ENCODE measurements at regions not wholly inside any gene's neighbourhood (a gene's known extent, or its start where the extent isn't known, plus 50 kb on each side); places are given as distances from the start of the nearest gene placed in this dataset.
"Not testable (repeated sequence)": the region's sequence is repeated elsewhere in the genome, so short reads cannot be mapped to it uniquely, and the experiment has no call there.

DNA sequence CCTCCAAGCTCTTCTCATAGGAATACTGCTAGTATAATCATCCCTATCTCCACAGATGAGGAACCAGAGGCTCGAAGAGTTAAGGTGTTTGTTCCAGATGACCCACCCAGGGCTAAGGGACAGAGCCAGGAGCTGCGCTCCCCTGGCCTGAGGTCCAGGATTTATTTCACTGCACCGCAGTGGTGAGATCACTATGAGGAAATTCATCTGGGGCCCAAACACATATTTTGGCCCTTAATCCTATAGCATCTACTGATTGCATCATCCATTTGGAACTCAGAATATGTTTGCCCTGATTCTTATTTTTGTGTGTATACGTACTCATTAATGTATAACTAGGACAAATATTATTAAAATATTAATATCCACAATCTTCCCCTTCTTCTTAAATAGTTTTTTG is 100.1 kb upstream of the RBPJ start:
- Mint-ChIP-seq H3K9me3 (no peaks in the 10 kb centered on the region), H3K4me3 (no peak overlapping the region), H3K27me3 (ENCODE audit: low read depth) (no peaks in the 10 kb centered on the region), H3K4me1 (ENCODE audit: low read depth) (peaks cover 2% of the 10 kb centered on the region), H3K36me3 (ENCODE audit: insufficient read depth) (no peaks in the 10 kb centered on the region)
- DNase-seq, result no peak
- no peak for ATAC-seq

DNA sequence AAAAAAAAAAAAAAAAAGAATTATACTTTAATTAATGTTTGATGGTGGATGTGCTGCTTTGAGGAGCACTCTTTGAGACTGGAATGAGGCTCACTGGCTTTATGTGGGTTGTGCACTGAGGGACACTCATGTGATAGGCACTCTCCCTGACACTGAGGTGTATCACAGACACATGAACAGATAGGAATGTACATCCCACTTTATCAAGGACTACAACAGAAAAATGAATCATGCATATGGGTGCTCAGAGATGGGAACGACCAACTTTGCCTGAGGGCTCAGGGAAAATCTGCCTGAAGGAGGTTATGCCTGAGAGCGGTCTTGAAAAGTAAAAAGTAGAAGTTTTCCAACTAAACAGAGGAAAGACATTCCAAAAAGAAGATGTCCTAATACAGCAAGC is 97.7 kb upstream of the RBPJ start:
- H3K27me3 Mint-ChIP-seq (ENCODE audit: low read depth), result no peaks in the 10 kb centered on the region
- no peak for ATAC-seq

DNA sequence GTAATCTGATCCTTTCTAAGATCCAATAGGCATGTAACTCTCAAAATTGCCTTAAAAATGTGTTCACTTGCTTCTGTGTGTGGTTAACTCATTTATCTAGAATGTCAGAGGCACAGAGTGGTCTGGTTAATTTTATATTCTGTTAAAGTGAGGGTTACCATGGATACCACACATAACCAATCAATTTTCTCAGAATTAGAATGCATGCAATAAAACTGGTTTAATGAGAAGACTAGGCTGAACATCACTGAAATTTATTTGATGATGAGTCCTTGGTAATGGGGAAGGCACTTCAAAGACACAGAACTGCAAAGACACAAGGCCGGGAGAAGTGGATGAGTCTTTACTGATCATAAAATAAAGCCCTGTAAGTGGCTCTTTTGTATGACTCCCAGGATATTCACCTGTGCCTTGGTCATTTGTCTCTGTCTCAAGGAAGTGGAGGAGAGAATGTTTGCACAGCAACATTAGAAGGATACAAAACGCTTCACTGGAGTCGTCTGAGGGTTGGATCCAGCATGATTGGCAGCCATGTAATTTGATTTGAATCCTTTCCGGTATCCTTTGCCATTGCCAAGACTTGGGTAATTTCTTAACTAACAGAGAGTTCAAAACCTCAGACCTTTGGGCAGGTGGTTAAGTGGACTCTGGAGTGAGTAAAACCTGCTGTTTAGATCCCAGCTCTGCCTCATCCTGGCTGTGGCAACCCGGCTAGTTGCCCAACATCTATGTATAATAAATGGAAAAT is 94.0 kb upstream of the RBPJ start:
- Mint-ChIP-seq H3K36me3 (ENCODE audit: insufficient read depth) (no peaks in the 10 kb centered on the region), H3K27me3 (ENCODE audit: low read depth) (no peaks in the 10 kb centered on the region), H3K4me3 (no peak overlapping the region), H3K4me1 (ENCODE audit: low read depth) (no peaks in the 10 kb centered on the region), H3K9me3 (no peaks in the 10 kb centered on the region)
- DNase-seq (no peak), ATAC-seq (no peak)

More for the DNA sequence above, 97.7 kb upstream of the RBPJ start:
- DNase-seq, result no peak
- Mint-ChIP-seq H3K4me1 (ENCODE audit: low read depth) (no peaks in the 10 kb centered on the region), H3K36me3 (ENCODE audit: insufficient read depth) (no peaks in the 10 kb centered on the region), H3K4me3 (no peak overlapping the region), H3K9me3 (no peaks in the 10 kb centered on the region)

DNA sequence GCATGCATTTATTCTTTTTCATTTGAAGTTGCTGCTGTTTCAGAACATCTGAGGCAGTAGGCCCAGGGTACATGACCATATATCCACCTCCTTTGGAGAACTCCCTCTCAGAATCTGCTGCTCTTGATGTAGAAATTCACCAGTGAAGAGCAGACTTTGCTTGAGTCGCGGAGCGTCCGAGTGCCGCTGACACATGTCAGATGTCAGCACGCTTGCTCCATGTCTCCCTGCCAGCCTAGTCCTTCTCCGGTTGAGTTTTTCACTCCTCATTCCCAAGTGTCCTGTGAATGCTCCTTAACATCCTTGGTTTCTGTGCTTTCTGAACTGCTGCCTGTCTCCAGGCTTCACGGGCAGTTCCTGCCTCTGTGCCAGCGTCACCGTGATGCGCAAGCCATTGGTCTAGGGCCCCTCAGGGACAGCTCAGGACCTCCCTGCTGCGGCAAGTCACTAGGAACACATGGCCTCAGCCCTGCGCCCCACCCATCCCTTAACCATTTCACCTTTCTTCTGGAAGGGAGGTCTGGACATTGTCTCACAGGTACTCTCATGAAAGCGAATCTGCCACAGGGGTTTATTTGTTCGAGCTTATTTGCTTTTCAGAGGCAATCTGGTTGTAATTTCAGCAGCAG is 93.1 kb upstream of the RBPJ start:
- ATAC-seq, result no peak
- no peaks in the 10 kb centered on the region for H3K36me3 Mint-ChIP-seq (ENCODE audit: insufficient read depth)
- H3K4me3 Mint-ChIP-seq, result no peak overlapping the region
- H3K4me1 Mint-ChIP-seq (ENCODE audit: low read depth), result no peaks in the 10 kb centered on the region
- DNase-seq, result no peak
- no peaks in the 10 kb centered on the region for H3K27me3 Mint-ChIP-seq (ENCODE audit: low read depth)
- no peaks in the 10 kb centered on the region for H3K9me3 Mint-ChIP-seq

DNA sequence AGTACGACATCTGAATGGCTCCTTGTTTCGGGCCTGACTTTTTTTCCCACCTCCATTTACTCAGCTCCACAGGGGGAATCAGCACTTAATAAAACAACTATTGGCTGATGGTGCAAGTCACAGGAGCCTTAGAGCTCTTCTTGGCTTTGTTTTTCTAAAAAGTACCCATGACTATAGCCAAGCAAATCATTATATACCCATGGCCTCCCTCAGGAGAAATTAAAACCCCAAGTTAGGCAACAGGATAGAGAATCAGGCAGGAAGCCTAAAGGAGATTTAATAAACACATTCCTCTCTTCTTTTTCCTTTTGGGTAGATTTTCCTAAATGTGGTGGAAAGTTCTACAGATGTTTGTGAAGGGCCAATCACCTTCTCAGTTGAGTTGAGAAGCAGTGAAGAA is 91.9 kb upstream of the RBPJ start:
- ATAC-seq (no peak), DNase-seq (no peak)
- Mint-ChIP-seq H3K27me3 (ENCODE audit: low read depth) (no peaks in the 10 kb centered on the region), H3K9me3 (no peaks in the 10 kb centered on the region), H3K4me1 (ENCODE audit: low read depth) (peaks cover 10% of the 10 kb centered on the region), H3K4me3 (no peak overlapping the region), H3K36me3 (ENCODE audit: insufficient read depth) (no peaks in the 10 kb centered on the region)

DNA sequence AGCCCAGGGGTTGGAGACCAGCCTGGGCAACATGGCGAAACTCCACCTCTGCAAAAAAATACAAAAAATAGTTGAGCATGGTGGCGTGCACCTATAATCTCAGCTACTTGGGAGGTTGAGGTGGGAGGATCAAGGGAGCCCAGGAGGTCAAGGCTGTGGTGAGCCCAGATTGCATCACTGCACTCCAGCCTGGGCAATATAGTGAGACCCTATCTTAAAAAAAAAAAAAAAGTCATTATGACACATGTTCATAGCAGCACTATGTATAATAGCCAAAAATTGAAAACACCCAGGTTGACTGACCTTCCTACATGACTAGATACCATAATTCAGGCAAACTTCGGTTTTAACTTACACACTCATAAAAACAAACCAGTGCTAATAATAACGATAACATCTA is 90.8 kb upstream of the RBPJ start:
- Mint-ChIP-seq H3K27me3 (ENCODE audit: low read depth) (no peaks in the 10 kb centered on the region), H3K4me1 (ENCODE audit: low read depth) (peaks cover 18% of the 10 kb centered on the region), H3K9me3 (no peaks in the 10 kb centered on the region), H3K4me3 (no peak overlapping the region), H3K36me3 (ENCODE audit: insufficient read depth) (no peaks in the 10 kb centered on the region)
- DNase-seq, result no peak
- ATAC-seq, result no peak

DNA sequence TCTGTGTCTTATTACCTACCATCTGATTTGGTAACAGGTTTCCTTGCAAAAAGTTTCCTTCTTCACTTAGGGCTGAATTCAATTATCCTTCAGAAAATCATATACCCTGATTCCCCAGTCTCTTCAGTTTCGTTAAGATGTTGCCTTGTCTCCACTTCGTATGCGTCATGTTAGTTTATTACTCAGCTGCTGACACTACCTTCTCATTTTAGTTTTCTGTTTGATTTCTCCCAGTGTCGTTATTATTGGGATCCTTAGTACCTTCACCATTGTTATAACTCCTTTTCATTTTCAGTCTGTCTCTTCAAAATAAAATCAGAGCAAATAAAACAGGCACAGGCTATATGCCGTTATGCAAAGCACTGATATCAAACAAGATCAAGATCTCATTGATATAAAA is 87.5 kb upstream of the RBPJ start:
- H3K4me1 Mint-ChIP-seq (ENCODE audit: low read depth), result peaks cover 18% of the 10 kb centered on the region
- peaks cover 2% of the 10 kb centered on the region for H3K27me3 Mint-ChIP-seq (ENCODE audit: low read depth)
- no peaks in the 10 kb centered on the region for H3K9me3 Mint-ChIP-seq
- no peaks in the 10 kb centered on the region for H3K36me3 Mint-ChIP-seq (ENCODE audit: insufficient read depth)
- peak overlapping the region; percentile 20 for H3K4me3 Mint-ChIP-seq
- ATAC-seq (peak; percentile 40 to 61), DNase-seq (no peak)

DNA sequence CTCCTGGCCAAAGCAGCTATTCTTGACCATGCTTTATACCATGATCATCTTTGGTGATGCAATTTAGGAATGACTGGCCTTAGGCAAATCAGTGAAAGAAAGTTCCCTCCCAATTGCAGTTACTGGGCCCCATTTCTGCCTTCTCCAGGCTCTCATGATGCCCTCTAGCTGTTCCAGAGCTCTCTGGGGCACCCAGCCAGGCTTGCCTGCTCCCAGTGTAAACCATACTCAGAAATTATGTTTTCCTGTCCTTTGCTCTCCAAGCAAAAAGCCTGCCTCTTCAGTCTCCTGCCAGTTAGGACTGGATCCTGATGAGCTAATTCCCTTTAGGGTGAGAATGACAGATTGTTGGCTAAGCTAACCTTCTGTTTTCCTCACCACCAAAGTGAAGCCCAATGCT is 85.3 kb upstream of the RBPJ start:
- DNase-seq (no peak), ATAC-seq (no peak)
- H3K27me3 Mint-ChIP-seq (ENCODE audit: low read depth), result peaks cover 2% of the 10 kb centered on the region
- H3K9me3 Mint-ChIP-seq, result no peaks in the 10 kb centered on the region
- no peak overlapping the region for H3K4me3 Mint-ChIP-seq
- H3K36me3 Mint-ChIP-seq (ENCODE audit: insufficient read depth), result no peaks in the 10 kb centered on the region
- peaks cover 18% of the 10 kb centered on the region for H3K4me1 Mint-ChIP-seq (ENCODE audit: low read depth)

DNA sequence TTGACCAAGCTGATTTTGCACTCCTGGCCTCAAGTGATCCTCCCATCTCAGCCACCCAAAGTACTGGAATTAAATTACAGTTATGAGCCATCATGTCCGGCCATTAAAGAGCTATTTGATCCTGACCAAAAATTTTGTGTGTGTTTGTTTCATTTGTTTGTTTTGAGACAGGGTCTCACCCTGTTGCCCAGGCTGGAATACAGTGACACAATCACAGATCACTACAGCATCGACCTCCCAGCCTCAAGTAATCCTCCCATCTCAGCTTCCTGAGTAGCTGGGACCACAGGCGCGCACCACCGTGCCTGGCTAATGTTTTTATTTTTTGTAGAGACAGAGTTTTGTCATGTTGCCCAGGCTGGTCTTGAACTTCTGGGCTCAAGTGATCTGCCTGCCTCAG is 82.9 kb upstream of the RBPJ start:
- DNase-seq (no peak), ATAC-seq (no peak)
- no peak overlapping the region for H3K4me3 Mint-ChIP-seq
- no peaks in the 10 kb centered on the region for H3K9me3 Mint-ChIP-seq
- peaks cover 17% of the 10 kb centered on the region for H3K4me1 Mint-ChIP-seq (ENCODE audit: low read depth)
- H3K36me3 Mint-ChIP-seq (ENCODE audit: insufficient read depth), result no peaks in the 10 kb centered on the region
- H3K27me3 Mint-ChIP-seq (ENCODE audit: low read depth), result peaks cover 2% of the 10 kb centered on the region

DNA sequence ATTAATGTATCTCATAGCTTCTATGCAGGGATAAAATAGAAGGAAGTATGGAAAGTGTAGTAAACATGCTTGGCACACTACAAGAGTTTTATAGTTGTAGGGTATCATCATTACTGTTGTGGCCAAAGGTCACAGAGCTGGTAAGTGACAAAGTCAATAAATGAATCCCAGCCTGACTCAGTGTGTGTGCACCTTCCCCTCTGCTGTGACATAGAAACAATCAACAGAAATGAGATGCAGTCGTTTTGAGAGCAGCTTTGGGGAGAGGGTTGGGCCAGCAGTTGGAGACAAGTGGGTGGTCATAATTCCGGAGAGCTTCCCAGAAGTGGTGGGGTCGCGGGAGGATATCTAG is 82.4 kb upstream of the RBPJ start:
- H3K4me3 Mint-ChIP-seq, result no peak overlapping the region
- ATAC-seq (no peak), DNase-seq (no peak)
- no peaks in the 10 kb centered on the region for H3K36me3 Mint-ChIP-seq (ENCODE audit: insufficient read depth)
- peaks cover 12% of the 10 kb centered on the region for H3K4me1 Mint-ChIP-seq (ENCODE audit: low read depth)
- no peaks in the 10 kb centered on the region for H3K9me3 Mint-ChIP-seq
- H3K27me3 Mint-ChIP-seq (ENCODE audit: low read depth), result peaks cover 2% of the 10 kb centered on the region

DNA sequence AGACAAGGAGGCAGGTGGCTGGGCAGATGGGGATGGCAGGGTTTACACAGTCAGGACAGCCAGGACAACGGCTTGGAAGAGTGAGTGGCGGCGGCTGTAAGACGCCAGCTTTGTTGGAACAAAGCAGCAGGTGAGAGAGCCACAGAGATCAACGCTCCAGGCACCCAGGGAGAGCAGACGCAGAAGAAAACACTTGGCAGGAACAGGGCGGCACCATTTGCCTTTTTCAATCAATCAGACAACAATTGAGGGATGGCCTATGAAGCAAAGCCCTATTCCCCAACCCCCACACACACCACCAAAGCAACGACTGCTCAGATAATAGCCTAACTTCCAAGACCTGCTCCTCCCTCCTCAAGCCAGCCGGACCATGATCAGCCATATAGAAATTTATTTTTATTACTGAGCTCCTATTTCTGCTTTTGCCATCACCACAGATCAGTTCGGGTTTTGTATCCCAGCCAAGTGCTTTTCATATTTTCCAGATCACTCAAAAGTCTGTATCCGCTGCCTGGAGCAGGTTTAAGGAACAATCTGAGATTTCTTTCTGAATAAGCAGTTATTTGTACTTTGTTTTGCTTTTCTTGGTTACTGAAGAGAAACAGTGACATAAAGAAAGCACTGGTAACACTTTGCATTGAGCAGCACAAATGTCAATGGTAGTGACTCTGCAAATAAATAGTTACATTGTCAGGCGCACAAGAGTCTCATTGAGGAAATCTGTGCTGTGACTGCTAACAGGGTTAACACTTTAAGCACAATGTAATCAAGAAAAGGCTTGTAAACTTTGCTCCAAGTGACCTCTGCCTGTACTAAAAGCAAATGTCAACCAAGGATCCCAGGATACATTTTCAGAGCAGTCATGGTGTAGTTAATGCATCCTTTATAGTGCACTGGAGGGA is 81.8 kb upstream of the RBPJ start:
- DNase-seq, result no peak
- Mint-ChIP-seq H3K36me3 (ENCODE audit: insufficient read depth) (no peaks in the 10 kb centered on the region), H3K4me3 (no peak overlapping the region), H3K9me3 (no peaks in the 10 kb centered on the region), H3K4me1 (ENCODE audit: low read depth) (peaks cover 6% of the 10 kb centered on the region), H3K27me3 (ENCODE audit: low read depth) (peaks cover 2% of the 10 kb centered on the region)
- ATAC-seq, result no peak

DNA sequence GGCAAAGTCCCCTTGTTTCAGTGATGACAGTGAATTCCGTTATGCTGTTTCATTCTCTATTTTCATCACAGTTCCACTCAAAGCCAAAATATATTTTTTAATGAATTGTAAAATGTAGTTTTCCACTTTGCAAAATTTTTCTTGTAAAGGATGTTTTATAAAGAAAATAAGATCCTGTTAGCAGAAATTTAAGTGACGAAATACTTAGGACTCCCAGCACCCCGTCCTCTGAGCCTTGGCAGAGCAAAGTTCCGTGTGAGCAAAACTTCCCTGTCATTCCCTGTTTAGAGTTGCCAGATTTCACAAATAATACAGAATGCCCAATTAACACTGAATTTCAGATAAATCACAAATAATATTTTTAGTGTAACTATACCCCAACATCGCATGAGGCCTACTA is 81.0 kb upstream of the RBPJ start:
- Mint-ChIP-seq H3K9me3 (no peaks in the 10 kb centered on the region), H3K4me3 (no peak overlapping the region), H3K36me3 (ENCODE audit: insufficient read depth) (no peaks in the 10 kb centered on the region), H3K4me1 (ENCODE audit: low read depth) (peaks cover 2% of the 10 kb centered on the region), H3K27me3 (ENCODE audit: low read depth) (peaks cover 2% of the 10 kb centered on the region)
- DNase-seq, result no peak
- ATAC-seq, result no peak

DNA sequence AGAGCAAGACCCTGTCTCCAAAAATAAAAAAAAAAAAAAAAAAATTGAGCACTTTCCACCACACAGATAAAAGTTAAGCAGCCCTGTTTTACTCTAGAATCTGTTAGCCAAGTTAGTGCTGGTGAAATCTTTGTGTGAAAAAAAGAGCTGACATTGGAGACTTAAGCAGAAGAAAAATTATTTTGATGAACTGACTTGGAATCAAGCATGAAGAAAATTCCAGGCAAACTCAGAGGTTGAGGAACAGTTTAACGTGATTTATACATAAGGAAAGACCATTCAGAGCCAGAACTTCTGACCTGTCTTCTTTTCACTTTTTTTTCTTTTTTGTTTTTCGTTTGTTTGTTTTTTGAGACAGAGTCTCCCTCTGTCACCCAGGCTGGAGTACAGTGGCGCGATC is 79.6 kb upstream of the RBPJ start:
- ATAC-seq (no peak), DNase-seq (no peak)
- Mint-ChIP-seq H3K27me3 (ENCODE audit: low read depth) (peaks cover 2% of the 10 kb centered on the region), H3K4me1 (ENCODE audit: low read depth) (no peaks in the 10 kb centered on the region), H3K36me3 (ENCODE audit: insufficient read depth) (no peaks in the 10 kb centered on the region), H3K4me3 (no peak overlapping the region), H3K9me3 (no peaks in the 10 kb centered on the region)

DNA sequence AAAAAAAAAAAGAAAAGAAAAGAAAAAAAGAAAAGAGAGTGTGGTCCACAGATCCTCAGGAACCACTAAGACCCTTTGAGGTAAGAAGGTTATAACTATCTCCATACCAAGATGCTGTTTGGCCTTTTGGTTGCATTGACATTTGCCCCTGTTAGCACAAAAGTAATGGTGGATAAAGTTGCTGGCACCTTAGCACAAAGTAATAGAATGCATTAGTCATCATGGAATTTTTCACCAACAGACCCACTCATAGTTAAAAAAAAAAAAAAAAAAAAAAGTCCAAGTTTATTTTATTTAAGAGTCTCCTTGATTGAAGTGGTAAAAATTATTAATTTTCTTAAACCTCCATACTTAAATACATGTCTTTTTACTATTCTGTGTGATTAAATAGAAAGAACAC is 78.4 kb upstream of the RBPJ start:
- ATAC-seq (no peak), DNase-seq (no peak)
- no peak overlapping the region for H3K4me3 Mint-ChIP-seq
- H3K27me3 Mint-ChIP-seq (ENCODE audit: low read depth), result peaks cover 2% of the 10 kb centered on the region
- H3K36me3 Mint-ChIP-seq (ENCODE audit: insufficient read depth), result no peaks in the 10 kb centered on the region
- H3K9me3 Mint-ChIP-seq, result no peaks in the 10 kb centered on the region
- H3K4me1 Mint-ChIP-seq (ENCODE audit: low read depth), result no peaks in the 10 kb centered on the region

DNA sequence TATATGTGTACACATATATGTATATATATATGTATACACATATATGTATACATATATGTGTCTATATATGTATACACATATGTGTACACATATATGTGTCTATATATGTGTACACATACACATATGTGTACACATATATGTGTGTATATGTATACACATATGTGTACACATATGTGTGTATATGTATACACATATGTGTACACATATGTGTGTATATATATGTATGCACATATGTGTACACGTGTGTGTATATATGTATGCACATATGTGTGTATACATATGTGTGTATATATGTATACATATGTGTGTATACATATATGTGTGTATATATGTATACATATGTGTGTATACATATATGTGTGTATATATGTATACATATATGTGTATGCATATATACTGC is 76.7 kb upstream of the RBPJ start:
- not testable (repeated sequence) for H3K4me1 Mint-ChIP-seq (ENCODE audit: low read depth); H3K36me3 Mint-ChIP-seq (ENCODE audit: insufficient read depth); ATAC-seq; DNase-seq; H3K9me3 Mint-ChIP-seq; H3K27me3 Mint-ChIP-seq (ENCODE audit: low read depth); H3K4me3 Mint-ChIP-seq
